ENCODE measurements at regions not wholly inside any gene's neighbourhood (a gene's known extent, or its start where the extent isn't known, plus 50 kb on each side); places are given as distances from the start of the nearest gene placed in this dataset.

GRCh38 chr11:112724496-112724790 is 236.8 kb upstream of the NCAM1 start:
- Histone ChIP-seq H3K4me3 (ENCODE audit: low read depth in 2 of 2, low read length in 2 of 2) (no peak overlapping the region), H3K27me3 (ENCODE audit: control insufficient read depth, insufficient read depth, low read length) (no peaks in the 10 kb centered on the region; the same call in 1 of the 2 replicates), H3K4me1 (ENCODE audit: control insufficient read depth, insufficient read depth, low read length) (no peaks in the 10 kb centered on the region), H3K9me3 (ENCODE audit: control insufficient read depth, insufficient read depth, low read depth, low read length) (no peaks in the 10 kb centered on the region), H3K27ac (ENCODE audit: low read length) (no peak overlapping the region), H3K36me3 (ENCODE audit: control insufficient read depth, insufficient read depth, low read length) (no peaks in the 10 kb centered on the region)
- no TSS peak for BruUV-seq (replicated peaks)
- ATAC-seq (no peak), DNase-seq (ENCODE audit: low read depth, low spot score) (no peak)
- intact Hi-C loops (cut with micrococcal nuclease; ENCODE audit: unreplicated experiment) (no loop called here), in situ Hi-C loops (cut with HindIII; ENCODE audit: low pct_unique_long_range_greater_than_20kb, low sequenced_read_pairs) (no loop called here)
- ChIA-PET POLR2A (no interaction called here), CTCF (no interaction called here)
- TF ChIP-seq CTCF (IDR thresholded peaks at IDR 0.05) (no peak), TCF7L2 (IDR thresholded peaks at IDR 0.05; ENCODE audit: low read depth, low read length) (no peak), REST (IDR thresholded peaks at IDR 0.05; ENCODE audit: insufficient read depth in 1 of 2, low read depth in 2 of 2, low read length in 1 of 2) (no peak), SIN3A (IDR thresholded peaks at IDR 0.05; ENCODE audit: borderline replicate concordance, insufficient read depth, low read depth, low read length) (no peak), POLR2AphosphoS5 (IDR thresholded peaks at IDR 0.05; ENCODE audit: low read depth, low read length) (no peak)

- Histone ChIP-seq H3K4me1 (ENCODE audit: control insufficient read depth, insufficient read depth, low read length) (no peaks in the 10 kb centered on the region), H3K27me3 (ENCODE audit: control insufficient read depth, insufficient read depth, low read length) (no peaks in the 10 kb centered on the region; the same call in 1 of the 2 replicates), H3K36me3 (ENCODE audit: control insufficient read depth, insufficient read depth, low read length) (no peaks in the 10 kb centered on the region), H3K4me3 (ENCODE audit: low read depth in 2 of 2, low read length in 2 of 2) (no peak overlapping the region), H3K27ac (ENCODE audit: low read length) (no peak overlapping the region), H3K9me3 (ENCODE audit: control insufficient read depth, insufficient read depth, low read depth, low read length) (no peaks in the 10 kb centered on the region)
- ATAC-seq = no peak
- CTCF ChIA-PET = no interaction called here
- BruUV-seq (replicated peaks) = no TSS peak
- in situ Hi-C loops (cut with HindIII; ENCODE audit: low pct_unique_long_range_greater_than_20kb, low sequenced_read_pairs) (no loop called here), intact Hi-C loops (cut with micrococcal nuclease; ENCODE audit: unreplicated experiment) (no loop called here)
- POLR2A ChIA-PET = no interaction called here
- no peak for DNase-seq (ENCODE audit: low read depth, low spot score)
- no peak for TF ChIP-seq TCF7L2 (IDR thresholded peaks at IDR 0.05; ENCODE audit: low read depth, low read length)
- no peak for TF ChIP-seq POLR2AphosphoS5 (IDR thresholded peaks at IDR 0.05; ENCODE audit: low read depth, low read length)
- TF ChIP-seq REST (IDR thresholded peaks at IDR 0.05; ENCODE audit: insufficient read depth in 1 of 2, low read depth in 2 of 2, low read length in 1 of 2) = no peak
- TF ChIP-seq CTCF (IDR thresholded peaks at IDR 0.05) = no peak
- TF ChIP-seq SIN3A (IDR thresholded peaks at IDR 0.05; ENCODE audit: borderline replicate concordance, insufficient read depth, low read depth, low read length) = no peak
Observed at GRCh38 chr11:112725636-112726035, 235.6 kb upstream of the NCAM1 start.
